Smooth muscle cell (in vitro differentiated cells): ENCODE measurements at regions not wholly inside any gene's neighbourhood (a gene's known extent, or its start where the extent isn't known, plus 50 kb on each side); places are given as distances from the start of the nearest gene placed in this dataset.
A peak's percentile ranks its signal among the peaks of the same experiment; 100 is the strongest.

ENCODE experiments used
- DNase-seq: peaks from one replicate; lab custom pipeline; 2025; ENCODE audit not compliant: unreplicated experiment; lab: John Stamatoyannopoulos, UW
- H2AFZ ChIP-seq: fragments of 200-600 bp; sonication (generic); 2 replicates; pipeline ENCODE4 v1.6.0; 2016; ENCODE audit warnings: antibody characterized with exemption, low read depth, mild to moderate bottlenecking
- H3F3A ChIP-seq: fragments of 200-600 bp; sonication (generic); 2 replicates; pipeline ENCODE4 v1.6.0; 2017; ENCODE audit warnings: antibody characterized with exemption, low read depth
- H3K27ac ChIP-seq: fragments of 200-600 bp; sonication (generic); 2 replicates; pipeline ENCODE4 v1.5.1; 2016; ENCODE audit warnings: low read depth, mild to moderate bottlenecking
- H3K27me3 ChIP-seq: fragments of 200-600 bp; sonication (generic); 2 replicates; pipeline ENCODE4 v1.6.1; 2016; ENCODE audit warnings: low read depth, mild to moderate bottlenecking
- H3K36me3 ChIP-seq: fragments of 200-600 bp; sonication (generic); 2 replicates; pipeline ENCODE4 v1.5.1; 2016; ENCODE audit warnings: low read depth
- H3K4me1 ChIP-seq: fragments of 200-600 bp; sonication (generic); 2 replicates; pipeline ENCODE4 v1.5.1; 2016; ENCODE audit warnings: low read depth
- H3K4me2 ChIP-seq: fragments of 200-600 bp; sonication (generic); 2 replicates; pipeline ENCODE4 v1.6.0; 2016; ENCODE audit warnings: mild to moderate bottlenecking
- H3K4me3 ChIP-seq: fragments of 200-600 bp; sonication (generic); 2 replicates; pipeline ENCODE4 v1.5.1; 2016; ENCODE audit warnings: mild to moderate bottlenecking
- H3K79me2 ChIP-seq: fragments of 200-600 bp; sonication (generic); 2 replicates; pipeline ENCODE4 v1.6.0; 2016; ENCODE audit warnings: low read depth, mild to moderate bottlenecking
- H3K9ac ChIP-seq: fragments of 200-600 bp; sonication (generic); 2 replicates; pipeline ENCODE4 v1.6.0; 2016; ENCODE audit warnings: low read depth
- H3K9me3 ChIP-seq: fragments of 200-600 bp; sonication (generic); replicated peaks from 2 replicates; pipeline ENCODE4 v1.5.1; 2016; ENCODE audit warnings: low read depth
- H4K20me1 ChIP-seq: fragments of 200-600 bp; sonication (generic); 2 replicates; pipeline ENCODE4 v1.6.0; 2016; ENCODE audit warnings: low read depth
- CTCF ChIP-seq: fragments of 200-600 bp; sonication (generic); IDR thresholded peaks from 2 replicates; pipeline ENCODE4 v1.5.1; 2017; ENCODE audit warnings: borderline replicate concordance, mild to moderate bottlenecking, antibody characterized with exemption; ENCODE audit not compliant: insufficient read depth, poor library complexity, severe bottlenecking
- WGBS: methylation state at CpG from one replicate; pipeline ENCODE4 v1.1.7; 2016; ENCODE audit warnings: low lambda C conversion rate; 5-methylcytosine and 5-hydroxymethylcytosine counted together

- no peak for TF ChIP-seq CTCF
Observed at GRCh38 chr4:16315456-16315855, 89.2 kb upstream of the TAPT1 start.

GRCh38 chr4:16310606-16311005 lies 84.3 kb upstream of the TAPT1 start:
- 70% methylated on average over 3 of the region's 3 CpGs for WGBS
- Histone ChIP-seq H3K36me3 (no peaks in the 10 kb centered on the region), H3K4me1 (no peaks in the 10 kb centered on the region), H3K27me3 (no peaks in the 10 kb centered on the region), H3K9ac (no peak overlapping the region), H3K79me2 (no peaks in the 10 kb centered on the region), H4K20me1 (no peaks in the 10 kb centered on the region), H3F3A (no peaks in the 10 kb centered on the region), H3K4me3 (no peak overlapping the region), H2AFZ (no peak overlapping the region), H3K9me3 (no peaks in the 10 kb centered on the region), H3K4me2 (no peak overlapping the region), H3K27ac (no peak overlapping the region)
- DNase-seq: no peak
- no peak for TF ChIP-seq CTCF

More at GRCh38 chr4:16315456-16315855, 89.2 kb upstream of the TAPT1 start:
- no peaks in the 10 kb centered on the region for H3K27me3 ChIP-seq
- WGBS: 94% methylated on average over 8 of the region's 8 CpGs
- no peak overlapping the region for H3K4me3 ChIP-seq
- H3K4me1 ChIP-seq: no peaks in the 10 kb centered on the region
- no peaks in the 10 kb centered on the region for H3F3A ChIP-seq
- H3K36me3 ChIP-seq: no peaks in the 10 kb centered on the region
- no peaks in the 10 kb centered on the region for H3K79me2 ChIP-seq
- H3K4me2 ChIP-seq: no peak overlapping the region
- no peak overlapping the region for H3K27ac ChIP-seq
- no peaks in the 10 kb centered on the region for H4K20me1 ChIP-seq
- no peaks in the 10 kb centered on the region for H3K9me3 ChIP-seq
- no peak overlapping the region for H2AFZ ChIP-seq
- no peak for DNase-seq
- no peak overlapping the region for H3K9ac ChIP-seq

- Histone ChIP-seq H3K4me2 (peak overlapping the region; percentile 26), H4K20me1 (no peaks in the 10 kb centered on the region), H3K9me3 (no peaks in the 10 kb centered on the region), H3K27ac (no peak overlapping the region), H3F3A (no peaks in the 10 kb centered on the region), H2AFZ (peak overlapping the region; percentile 58), H3K9ac (no peak overlapping the region), H3K4me3 (no peak overlapping the region), H3K36me3 (no peaks in the 10 kb centered on the region), H3K27me3 (peaks cover 4% of the 10 kb centered on the region), H3K4me1 (no peaks in the 10 kb centered on the region), H3K79me2 (no peaks in the 10 kb centered on the region)
- no peak for DNase-seq
- 68% methylated on average over 3 of the region's 3 CpGs for WGBS
- TF ChIP-seq CTCF: no peak
Observed at GRCh38 chr4:16302648-16303047, 76.4 kb upstream of the TAPT1 start.

GRCh38 chr4:16297003-16297402 lies 70.7 kb upstream of the TAPT1 start:
- H3K4me1 ChIP-seq: no peaks in the 10 kb centered on the region
- no peaks in the 10 kb centered on the region for H4K20me1 ChIP-seq
- peaks cover 2% of the 10 kb centered on the region for H3K27me3 ChIP-seq
- no peak overlapping the region for H3K4me2 ChIP-seq
- no peaks in the 10 kb centered on the region for H3K79me2 ChIP-seq
- TF ChIP-seq CTCF: no peak
- H3K9me3 ChIP-seq: no peaks in the 10 kb centered on the region
- no peaks in the 10 kb centered on the region for H3K36me3 ChIP-seq
- no peak overlapping the region for H3K27ac ChIP-seq
- DNase-seq: no peak
- whole genome bisulfite sequencing: 93% methylated on average over 1 of the region's 1 CpG
- no peaks in the 10 kb centered on the region for H3F3A ChIP-seq
- H3K4me3 ChIP-seq: no peak overlapping the region
- H3K9ac ChIP-seq: no peak overlapping the region
- no peak overlapping the region for H2AFZ ChIP-seq
